ENCODE measurements at regions not wholly inside any gene's neighbourhood (a gene's known extent, or its start where the extent isn't known, plus 50 kb on each side); places are given as distances from the start of the nearest gene placed in this dataset.
"Not testable (repeated sequence)": the region's sequence is repeated elsewhere in the genome, so short reads cannot be mapped to it uniquely, and the experiment has no call there.

DNA sequence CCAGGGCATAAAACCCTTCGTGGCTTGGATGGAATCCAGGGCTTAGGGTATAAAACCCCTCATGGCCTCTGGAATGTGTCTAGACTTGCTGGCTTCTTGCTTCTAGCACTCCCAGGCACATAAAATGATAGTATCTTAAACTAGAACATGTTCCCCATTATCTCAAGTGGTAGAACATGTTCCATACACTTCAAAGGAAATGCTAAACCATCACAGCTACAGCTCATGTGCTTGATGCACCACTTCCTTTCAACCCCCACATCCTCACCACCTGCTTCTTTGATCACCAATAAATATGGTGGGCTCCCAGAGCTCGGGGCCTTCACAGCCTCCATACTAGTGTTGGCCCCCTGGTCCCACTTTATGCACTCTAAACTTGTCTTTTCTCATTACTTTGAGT is 204.3 kb downstream of the UXS1 start:
- not testable (repeated sequence) for H3K4me3 ChIP-seq (ENCODE audit: low read length in 2 of 2)

GRCh38 chr2:105989070-105989469 is 205.0 kb downstream of the UXS1 start:
- Histone ChIP-seq H3K4ac (ENCODE audit: low read length) (no peak overlapping the region), H2BK120ac (ENCODE audit: low read depth, low read length) (no peak overlapping the region), H3K9me3 (replicated peaks in 1 of 2; ENCODE audit: control insufficient read depth in 2 of 2, insufficient read depth in 1 of 2, low read depth in 1 of 2, low read length in 2 of 2) (peaks cover 7 to 8% of the 10 kb centered on the region in 2 donors)

More for the DNA sequence above, 204.3 kb downstream of the UXS1 start:
- H2AFZ ChIP-seq (ENCODE audit: low read length); H3K4ac ChIP-seq (ENCODE audit: low read length); H3K4me1 ChIP-seq (ENCODE audit: control insufficient read depth in 2 of 2, insufficient read depth in 1 of 2, low read depth in 1 of 2, low read length in 2 of 2); H3K4me2 ChIP-seq (ENCODE audit: insufficient read depth, low read length, poor library complexity, severe bottlenecking); H2AK5ac ChIP-seq (ENCODE audit: low read depth, low read length); H3K18ac ChIP-seq (ENCODE audit: low read length); DNase-seq (ENCODE audit: low spot score); H3K79me1 ChIP-seq (ENCODE audit: low read depth, low read length); H2BK120ac ChIP-seq (ENCODE audit: low read depth, low read length); H4K91ac ChIP-seq (ENCODE audit: low read depth, low read length, poor library complexity); H3K23ac ChIP-seq (ENCODE audit: low read depth, low read length, poor library complexity); H3K27me3 ChIP-seq (ENCODE audit: control insufficient read depth in 3 of 3, insufficient read depth in 3 of 3, low read depth in 1 of 3, low read length in 3 of 3); H3K9me3 ChIP-seq (replicated peaks in 1 of 2; ENCODE audit: control insufficient read depth in 2 of 2, insufficient read depth in 1 of 2, low read depth in 1 of 2, low read length in 2 of 2); H4K8ac ChIP-seq (ENCODE audit: low read depth, low read length); H2BK5ac ChIP-seq (ENCODE audit: low read length); H3K9ac ChIP-seq (ENCODE audit: low read depth, low read length, poor library complexity); H3K14ac ChIP-seq (ENCODE audit: low read length); H3K36me3 ChIP-seq (replicated peaks in 1 of 2; ENCODE audit: control insufficient read depth in 2 of 2, insufficient read depth in 2 of 2, low read length in 2 of 2); H3K27ac ChIP-seq (replicated peaks; ENCODE audit: low read length); H2BK15ac ChIP-seq (ENCODE audit: low read length); H2BK12ac ChIP-seq (ENCODE audit: low read length): not testable (repeated sequence)
- no CpG with 5 or more reads among the region's 2 CpGs for WGBS, 2 donors (ENCODE audit: extremely low coverage in 2 of 2, insufficient read length in 2 of 2, insufficient replicate concordance in 1 of 2)

DNA sequence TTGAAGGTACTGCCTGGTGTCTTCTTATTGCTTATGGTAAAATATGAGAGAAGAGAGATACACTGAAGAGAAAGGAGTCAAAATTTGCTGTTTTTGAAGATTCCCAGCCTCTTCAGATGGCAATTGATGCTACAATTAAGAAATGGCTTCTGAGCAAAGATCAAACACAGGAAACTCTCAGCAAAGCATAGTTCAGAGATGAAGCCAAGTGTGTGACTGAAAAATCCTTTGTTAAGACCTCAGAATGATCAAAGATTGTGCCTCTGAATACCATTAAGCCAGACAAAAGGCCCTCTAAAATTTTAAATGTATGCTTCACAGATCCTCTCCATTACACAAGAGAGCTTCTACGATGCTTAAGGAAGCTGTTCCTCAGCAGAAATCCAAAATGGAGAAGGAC is 216.3 kb downstream of the UXS1 start:
- Histone ChIP-seq H2AFZ (ENCODE audit: low read length) (no peak overlapping the region), H3K23ac (ENCODE audit: low read depth, low read length, poor library complexity) (no peak overlapping the region), H3K14ac (ENCODE audit: low read length) (no peak overlapping the region), H3K9ac (ENCODE audit: low read depth, low read length, poor library complexity) (no peak overlapping the region), H3K36me3 (replicated peaks in 1 of 2; ENCODE audit: control insufficient read depth in 2 of 2, insufficient read depth in 2 of 2, low read length in 2 of 2) (no peaks in the 10 kb centered on the region), H4K8ac (ENCODE audit: low read depth, low read length) (no peak overlapping the region), H3K18ac (ENCODE audit: low read length) (no peak overlapping the region), H3K4me3 (ENCODE audit: low read length in 2 of 2) (no peak overlapping the region), H4K91ac (ENCODE audit: low read depth, low read length, poor library complexity) (no peak overlapping the region), H2AK5ac (ENCODE audit: low read depth, low read length) (no peak overlapping the region), H2BK5ac (ENCODE audit: low read length) (no peak overlapping the region), H3K4me2 (ENCODE audit: insufficient read depth, low read length, poor library complexity, severe bottlenecking) (no peak overlapping the region), H2BK120ac (ENCODE audit: low read depth, low read length) (no peak overlapping the region), H2BK12ac (ENCODE audit: low read length) (no peak overlapping the region), H3K4ac (ENCODE audit: low read length) (no peak overlapping the region), H2BK15ac (ENCODE audit: low read length) (no peak overlapping the region), H3K79me1 (ENCODE audit: low read depth, low read length) (no peaks in the 10 kb centered on the region), H3K4me1 (ENCODE audit: control insufficient read depth in 2 of 2, insufficient read depth in 1 of 2, low read depth in 1 of 2, low read length in 2 of 2) (no peaks in the 10 kb centered on the region), H3K27ac (replicated peaks; ENCODE audit: low read length) (no peak overlapping the region), H3K9me3 (replicated peaks in 1 of 2; ENCODE audit: control insufficient read depth in 2 of 2, insufficient read depth in 1 of 2, low read depth in 1 of 2, low read length in 2 of 2) (no peaks in the 10 kb centered on the region), H3K27me3 (ENCODE audit: control insufficient read depth in 3 of 3, insufficient read depth in 3 of 3, low read depth in 1 of 3, low read length in 3 of 3) (no peaks in the 10 kb centered on the region)
- DNase-seq (ENCODE audit: low spot score): no peak
- WGBS, 2 donors (ENCODE audit: extremely low coverage in 2 of 2, insufficient read length in 2 of 2, insufficient replicate concordance in 1 of 2): no CpG with 5 or more reads among the region's 1 CpG

More at GRCh38 chr2:105989070-105989469, 205.0 kb downstream of the UXS1 start:
- DNase-seq (ENCODE audit: low spot score): no peak
- no peak overlapping the region for H2AFZ ChIP-seq (ENCODE audit: low read length)
- H3K23ac ChIP-seq (ENCODE audit: low read depth, low read length, poor library complexity): no peak overlapping the region
- H3K18ac ChIP-seq (ENCODE audit: low read length): no peak overlapping the region
- H3K4me3 ChIP-seq (ENCODE audit: low read length in 2 of 2): no peak overlapping the region
- no peak overlapping the region for H3K14ac ChIP-seq (ENCODE audit: low read length)
- H3K27me3 ChIP-seq (ENCODE audit: control insufficient read depth in 3 of 3, insufficient read depth in 3 of 3, low read depth in 1 of 3, low read length in 3 of 3): peaks cover 0 to 2% (median 0%) of the 10 kb centered on the region in 3 experiments
- no peak overlapping the region for H4K91ac ChIP-seq (ENCODE audit: low read depth, low read length, poor library complexity)
- no peak overlapping the region for H3K4me2 ChIP-seq (ENCODE audit: insufficient read depth, low read length, poor library complexity, severe bottlenecking)
- H4K8ac ChIP-seq (ENCODE audit: low read depth, low read length): no peak overlapping the region
- H3K79me1 ChIP-seq (ENCODE audit: low read depth, low read length): no peaks in the 10 kb centered on the region
- no peak overlapping the region for H2BK15ac ChIP-seq (ENCODE audit: low read length)
- no peak overlapping the region for H2BK12ac ChIP-seq (ENCODE audit: low read length)
- no peak overlapping the region for H2BK5ac ChIP-seq (ENCODE audit: low read length)
- no peak overlapping the region for H3K9ac ChIP-seq (ENCODE audit: low read depth, low read length, poor library complexity)
- H3K4me1 ChIP-seq (ENCODE audit: control insufficient read depth in 2 of 2, insufficient read depth in 1 of 2, low read depth in 1 of 2, low read length in 2 of 2): no peaks in the 10 kb centered on the region
- no peaks in the 10 kb centered on the region for H3K36me3 ChIP-seq (replicated peaks in 1 of 2; ENCODE audit: control insufficient read depth in 2 of 2, insufficient read depth in 2 of 2, low read length in 2 of 2)
- no peak overlapping the region for H2AK5ac ChIP-seq (ENCODE audit: low read depth, low read length)
- H3K27ac ChIP-seq (replicated peaks; ENCODE audit: low read length): no peak overlapping the region

- Histone ChIP-seq H3K36me3 (replicated peaks in 1 of 2; ENCODE audit: control insufficient read depth in 2 of 2, insufficient read depth in 2 of 2, low read length in 2 of 2) (no peaks in the 10 kb centered on the region), H3K4me2 (ENCODE audit: insufficient read depth, low read length, poor library complexity, severe bottlenecking) (no peak overlapping the region), H2AK5ac (ENCODE audit: low read depth, low read length) (no peak overlapping the region), H3K23ac (ENCODE audit: low read depth, low read length, poor library complexity) (no peak overlapping the region), H3K18ac (ENCODE audit: low read length) (no peak overlapping the region), H2BK5ac (ENCODE audit: low read length) (no peak overlapping the region), H2BK120ac (ENCODE audit: low read depth, low read length) (no peak overlapping the region), H2AFZ (ENCODE audit: low read length) (no peak overlapping the region), H3K9ac (ENCODE audit: low read depth, low read length, poor library complexity) (no peak overlapping the region), H3K79me1 (ENCODE audit: low read depth, low read length) (no peaks in the 10 kb centered on the region), H4K91ac (ENCODE audit: low read depth, low read length, poor library complexity) (no peak overlapping the region), H3K9me3 (replicated peaks in 1 of 2; ENCODE audit: control insufficient read depth in 2 of 2, insufficient read depth in 1 of 2, low read depth in 1 of 2, low read length in 2 of 2) (no peaks in the 10 kb centered on the region), H3K4me1 (ENCODE audit: control insufficient read depth in 2 of 2, insufficient read depth in 1 of 2, low read depth in 1 of 2, low read length in 2 of 2) (no peaks in the 10 kb centered on the region), H3K4ac (ENCODE audit: low read length) (no peak overlapping the region), H2BK15ac (ENCODE audit: low read length) (no peak overlapping the region), H3K27me3 (ENCODE audit: control insufficient read depth in 3 of 3, insufficient read depth in 3 of 3, low read depth in 1 of 3, low read length in 3 of 3) (no peaks in the 10 kb centered on the region), H3K27ac (replicated peaks; ENCODE audit: low read length) (no peak overlapping the region), H4K8ac (ENCODE audit: low read depth, low read length) (no peak overlapping the region), H3K4me3 (ENCODE audit: low read length in 2 of 2) (no peak overlapping the region), H2BK12ac (ENCODE audit: low read length) (no peak overlapping the region), H3K14ac (ENCODE audit: low read length) (no peak overlapping the region)
- DNase-seq (ENCODE audit: low spot score): no peak
- WGBS, 2 donors (ENCODE audit: extremely low coverage in 2 of 2, insufficient read length in 2 of 2, insufficient replicate concordance in 1 of 2): no CpG with 5 or more reads among the region's 5 CpGs
Observed at GRCh38 chr2:105977212-105977611, 216.9 kb downstream of the UXS1 start.

Data from neuronal stem cell (in vitro differentiated cells).